ENCODE measurements at regions not wholly inside any gene's neighbourhood (a gene's known extent, or its start where the extent isn't known, plus 50 kb on each side); places are given as distances from the start of the nearest gene placed in this dataset.
"Not testable (repeated sequence)": the region's sequence is repeated elsewhere in the genome, so short reads cannot be mapped to it uniquely, and the experiment has no call there.

DNA sequence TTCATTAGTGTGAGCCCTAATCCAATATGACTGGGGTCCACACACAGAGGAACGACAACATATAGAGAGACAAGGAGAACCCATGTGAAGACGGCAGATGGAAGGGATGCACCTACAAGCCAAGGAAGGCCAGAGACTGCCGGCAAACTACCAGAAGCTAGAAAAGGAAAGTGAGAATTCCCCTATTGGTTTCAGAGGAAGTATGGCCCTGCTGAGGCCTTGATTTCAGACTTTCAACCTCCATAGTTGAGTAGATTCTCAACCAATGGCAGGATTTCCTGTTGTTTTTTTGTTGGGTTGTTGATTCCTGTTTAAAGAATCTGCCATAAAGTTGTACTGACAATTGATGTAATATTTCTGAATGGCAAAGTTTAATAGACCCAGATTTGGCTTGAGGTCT lies 241.5 kb downstream of the SATB2 start:
- no peak for DNase-seq

DNA sequence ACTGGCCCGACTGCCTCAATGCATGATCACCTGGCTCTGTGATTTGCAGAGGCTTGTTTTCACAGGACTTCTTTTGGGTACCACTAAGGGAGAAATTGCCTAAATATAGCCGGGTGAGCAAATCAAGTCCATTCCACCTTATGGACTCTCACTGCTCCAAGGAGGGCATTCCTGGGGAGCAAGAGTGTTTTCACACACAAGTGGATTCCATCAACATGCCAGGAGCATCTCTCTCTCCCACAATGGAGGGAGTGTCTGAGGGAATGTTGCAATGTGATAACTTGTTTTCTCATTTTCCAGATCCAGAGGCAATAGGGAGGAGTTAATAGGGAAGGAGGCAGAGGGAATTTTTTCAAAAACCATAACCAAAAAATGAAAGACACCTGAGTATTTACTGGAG lies 250.7 kb downstream of the SATB2 start:
- DNase-seq = no peak

DNA sequence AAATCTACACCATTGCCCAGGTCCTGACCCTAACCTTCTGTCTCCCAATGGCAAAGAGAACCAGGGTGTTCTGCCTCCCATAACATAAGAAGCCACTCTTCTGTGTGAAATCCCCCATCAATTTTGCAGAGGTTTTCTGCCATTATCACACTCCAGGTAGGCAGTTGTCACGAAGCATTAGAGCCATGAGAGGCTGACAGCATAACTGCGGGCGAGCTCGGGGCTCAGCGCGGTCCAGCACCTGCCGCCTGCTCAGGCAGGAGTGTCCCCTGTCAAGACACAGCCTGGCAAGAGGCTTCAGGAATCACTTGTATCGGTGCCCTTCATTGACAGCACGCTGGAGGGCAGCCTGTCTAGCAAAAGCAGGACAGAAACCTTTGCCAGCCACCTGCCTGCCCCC lies 251.2 kb downstream of the SATB2 start:
- DNase-seq = no peak

DNA sequence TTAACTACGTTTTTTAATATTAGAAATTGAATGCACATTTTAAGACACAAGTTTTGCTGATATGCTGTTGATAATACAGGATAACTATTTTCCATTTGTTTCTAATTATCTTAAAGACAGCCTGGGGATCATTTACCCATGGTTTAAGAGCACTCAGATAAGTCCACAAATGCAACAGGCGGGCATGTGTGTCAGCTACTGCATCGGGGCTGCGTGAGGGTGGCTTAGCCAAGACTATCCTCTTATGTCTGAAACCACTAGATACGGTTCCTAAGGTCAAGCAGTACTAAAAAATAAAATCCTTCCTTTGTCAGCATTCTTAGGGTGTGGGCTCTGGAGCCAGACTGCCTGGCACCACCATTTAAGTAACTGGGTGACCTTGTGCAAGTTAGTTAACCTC lies 254.8 kb downstream of the SATB2 start:
- DNase-seq = no peak

DNA sequence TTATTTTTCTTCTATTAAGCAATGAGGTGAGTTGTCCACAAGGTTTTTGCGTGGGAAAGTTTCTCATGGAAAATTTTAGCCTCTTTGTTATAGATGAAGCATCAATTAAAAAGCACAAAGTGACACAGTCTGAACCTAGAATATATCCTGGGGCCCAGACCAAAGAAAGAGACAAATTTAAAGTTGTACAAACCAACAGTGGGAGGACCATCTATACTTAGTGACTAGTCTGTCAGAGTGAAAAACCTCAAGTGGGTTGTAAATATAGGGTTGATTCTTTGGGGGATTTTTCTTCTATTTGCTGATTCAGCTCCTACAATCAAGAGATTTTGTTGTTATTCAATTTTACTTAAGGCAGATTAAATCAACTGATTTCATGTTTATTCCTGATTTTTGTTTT lies 256.2 kb downstream of the SATB2 start:
- DNase-seq = no peak

DNA sequence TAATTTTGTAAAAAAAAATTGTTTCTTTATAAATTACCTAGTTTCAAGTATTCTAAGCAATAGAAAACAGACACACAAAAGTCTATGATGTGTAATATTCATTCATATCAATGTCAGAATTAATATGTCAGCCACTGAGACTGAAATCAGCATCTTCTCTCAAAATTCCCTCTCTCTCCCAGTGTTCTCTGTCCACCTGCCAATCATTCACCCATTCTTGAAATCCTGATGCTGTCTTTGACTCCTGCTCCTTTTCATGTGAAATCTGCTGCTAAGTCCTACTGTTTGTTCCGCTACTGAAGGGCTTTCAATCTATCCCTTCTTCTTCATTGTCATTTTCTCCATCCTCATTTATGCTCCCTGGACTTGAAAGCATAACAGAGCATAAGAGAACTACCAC lies 257.9 kb downstream of the SATB2 start:
- DNase-seq = no peak

DNA sequence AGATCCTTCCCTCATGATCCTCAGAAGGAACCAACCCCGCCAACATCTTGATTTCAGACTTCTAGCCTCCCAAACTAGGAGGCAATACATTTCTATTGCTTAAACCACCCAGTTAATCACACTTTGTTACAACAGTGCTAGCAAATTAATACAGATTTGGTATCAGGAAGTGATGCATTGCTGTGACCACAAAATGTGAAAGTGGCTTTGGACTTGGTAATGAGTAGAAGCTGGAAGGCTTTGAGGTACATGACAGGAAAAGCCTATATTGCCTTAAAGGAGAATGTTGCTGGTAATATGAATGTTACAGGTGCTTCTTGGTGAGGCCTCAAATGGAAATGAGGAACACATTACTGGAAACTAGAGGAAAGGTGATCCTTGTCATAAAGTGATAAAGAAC lies 260.3 kb downstream of the SATB2 start:
- no peak for DNase-seq

DNA sequence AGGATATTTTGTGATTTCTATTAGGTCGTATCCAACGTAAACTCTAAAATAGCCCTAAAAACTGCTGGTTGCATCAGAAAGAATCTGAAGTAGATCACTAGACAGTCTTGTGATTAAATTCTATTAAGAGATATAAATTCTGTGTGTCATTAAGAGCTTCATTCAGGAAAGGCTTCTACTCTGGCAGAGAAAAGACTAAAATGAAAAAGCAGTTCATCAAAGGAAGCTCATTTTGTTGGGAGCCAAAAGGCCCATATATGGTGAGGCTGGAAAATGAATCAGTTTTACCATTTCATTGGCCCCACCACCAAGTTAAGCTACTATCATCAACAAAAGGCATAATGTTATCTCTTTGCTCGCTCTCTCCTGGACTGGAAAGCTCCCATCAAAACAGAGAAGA lies 261.1 kb downstream of the SATB2 start:
- DNase-seq = no peak

DNA sequence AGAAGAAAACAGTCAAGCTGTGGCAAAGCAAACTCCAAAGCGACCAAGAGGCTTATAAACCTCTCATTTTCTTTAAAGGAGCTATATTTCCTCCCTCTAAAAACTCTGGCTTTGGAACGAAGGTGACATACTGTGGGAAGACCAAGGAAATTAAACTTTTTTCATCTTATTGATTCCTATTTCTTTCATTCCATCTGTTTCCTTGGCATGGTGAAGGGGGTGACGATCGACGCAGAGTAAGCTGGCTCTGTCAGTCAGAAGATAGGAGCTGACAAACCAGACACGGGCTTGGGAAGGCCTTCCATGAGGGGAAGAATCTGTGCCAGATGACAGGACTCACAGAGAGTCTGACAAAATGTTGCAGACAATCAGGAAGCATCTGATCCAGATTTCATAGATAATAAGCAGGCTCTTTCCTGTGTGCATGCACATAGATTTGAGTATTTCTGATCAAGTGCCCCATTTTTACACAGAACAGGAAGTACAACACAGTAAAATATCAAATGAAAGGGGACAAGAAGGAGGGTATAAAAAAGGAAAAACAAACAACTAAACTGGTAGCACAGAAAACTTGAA lies 261.7 kb downstream of the SATB2 start:
- DNase-seq = no peak

DNA sequence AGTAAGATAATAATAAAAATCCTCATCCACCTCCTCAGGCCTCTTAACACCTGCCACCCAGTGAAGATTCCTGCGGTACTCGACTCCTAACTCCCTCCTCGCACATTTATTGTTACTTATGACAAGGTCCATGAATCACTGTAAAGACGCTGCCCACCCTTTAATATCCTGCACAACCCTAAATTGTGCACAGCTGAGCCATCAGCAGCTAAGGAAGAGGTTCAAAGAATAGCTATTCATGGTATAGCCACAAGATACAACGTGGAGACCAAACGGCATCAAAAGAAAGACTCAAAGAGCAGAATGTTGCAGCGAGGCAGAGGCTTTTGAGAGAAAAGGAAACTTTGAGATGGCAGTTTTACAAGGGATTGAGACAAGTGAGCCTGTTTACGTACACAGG lies 266.3 kb downstream of the SATB2 start:
- no peak for DNase-seq

DNA sequence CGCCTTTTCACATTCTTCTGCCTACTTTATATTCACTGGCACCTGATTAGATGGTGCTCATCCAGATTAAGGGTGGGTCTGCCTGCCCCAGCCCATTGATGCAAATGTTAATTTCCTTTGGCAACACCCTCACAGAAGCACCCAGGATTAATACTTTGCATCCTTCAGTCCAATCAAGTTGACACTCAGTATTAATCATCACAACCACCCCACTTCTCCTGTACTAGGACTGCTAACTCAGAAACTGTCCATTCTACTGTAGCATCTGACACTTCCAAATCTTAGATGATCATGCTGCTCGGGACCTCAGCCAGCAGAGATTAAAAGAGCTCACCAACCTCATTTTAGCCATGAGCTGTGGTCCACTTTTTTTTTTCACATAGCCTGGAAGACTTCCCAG lies 268.5 kb downstream of the SATB2 start:
- no peak for DNase-seq

DNA sequence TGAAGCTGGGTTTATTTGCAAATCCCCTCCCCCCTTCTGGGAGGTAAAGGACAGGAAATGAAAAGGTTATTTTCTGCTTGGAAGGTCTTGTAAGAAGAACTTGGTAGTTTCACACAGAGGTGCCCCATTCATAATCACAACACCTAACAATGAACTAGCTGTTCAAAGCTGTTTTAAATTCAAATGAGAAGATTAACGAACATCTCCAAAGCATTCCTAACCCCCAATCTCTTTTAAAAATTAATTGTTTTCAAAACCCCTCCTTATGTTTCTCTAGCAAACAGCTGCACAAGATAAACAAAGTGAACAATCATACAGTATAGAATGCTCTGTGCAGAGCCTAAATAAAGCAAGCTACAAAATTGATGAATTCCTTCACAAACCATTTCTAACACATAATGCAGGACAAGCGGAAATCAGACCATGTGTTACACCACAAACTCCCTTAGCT lies 271.4 kb downstream of the SATB2 start:
- DNase-seq = no peak

DNA sequence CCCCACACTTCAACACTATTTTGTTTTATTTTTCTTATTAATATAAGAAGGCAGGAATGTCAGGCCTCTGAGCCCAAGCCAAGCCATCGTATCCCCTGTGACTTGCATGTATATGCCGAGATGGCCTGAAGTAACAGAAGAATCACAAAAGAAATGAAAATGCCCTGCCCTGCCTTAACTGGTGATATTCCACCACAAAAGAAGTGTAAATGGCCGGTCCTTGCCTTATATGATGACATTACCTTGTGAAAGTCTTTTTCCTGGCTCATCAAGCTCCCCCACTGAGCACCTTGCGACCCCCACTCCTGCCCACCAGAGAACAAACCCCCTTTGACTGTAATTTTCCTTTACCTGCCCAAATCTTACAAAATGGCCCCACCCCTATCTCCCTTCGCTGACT lies 272.6 kb downstream of the SATB2 start:
- not testable (repeated sequence) for DNase-seq

DNA sequence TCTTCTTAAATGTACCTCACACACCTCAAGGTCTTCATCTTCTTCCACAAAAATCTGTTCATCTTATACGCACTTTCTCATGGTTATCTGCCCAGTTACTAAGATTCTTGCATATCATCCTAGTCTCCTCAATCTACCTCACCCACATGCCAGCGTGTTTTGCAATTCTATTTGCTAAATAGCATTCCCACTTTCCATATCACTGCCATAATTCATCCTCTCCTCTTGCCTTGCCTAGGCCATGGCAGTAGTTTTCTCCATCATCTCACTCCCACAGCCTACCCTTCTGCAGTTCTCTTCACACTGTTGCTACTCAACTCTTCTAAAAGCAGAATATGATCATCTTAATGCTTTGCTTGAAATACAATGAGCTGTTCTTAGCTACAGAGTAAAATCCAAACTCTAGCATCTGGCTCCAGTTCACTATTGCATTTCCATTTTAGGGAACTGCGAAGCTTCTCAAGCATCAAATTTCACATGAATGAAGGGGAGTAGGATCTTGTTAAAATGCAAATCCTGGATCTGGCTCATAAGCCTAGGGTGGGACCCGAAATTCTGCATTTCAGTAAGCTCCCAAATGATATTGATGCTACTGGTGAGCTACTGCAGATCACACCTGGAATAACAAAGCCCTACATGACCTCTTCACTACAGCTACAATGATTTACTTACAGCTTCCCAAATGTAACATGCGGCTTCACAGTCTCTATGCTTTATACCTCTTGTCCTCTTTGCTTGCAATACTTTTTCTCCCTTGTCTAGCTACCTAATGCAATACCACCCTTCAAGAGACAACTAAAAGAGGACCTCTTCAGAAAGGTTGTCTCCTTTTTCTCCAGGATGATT lies 293.9 kb downstream of the SATB2 start:
- DNase-seq = no peak

DNA sequence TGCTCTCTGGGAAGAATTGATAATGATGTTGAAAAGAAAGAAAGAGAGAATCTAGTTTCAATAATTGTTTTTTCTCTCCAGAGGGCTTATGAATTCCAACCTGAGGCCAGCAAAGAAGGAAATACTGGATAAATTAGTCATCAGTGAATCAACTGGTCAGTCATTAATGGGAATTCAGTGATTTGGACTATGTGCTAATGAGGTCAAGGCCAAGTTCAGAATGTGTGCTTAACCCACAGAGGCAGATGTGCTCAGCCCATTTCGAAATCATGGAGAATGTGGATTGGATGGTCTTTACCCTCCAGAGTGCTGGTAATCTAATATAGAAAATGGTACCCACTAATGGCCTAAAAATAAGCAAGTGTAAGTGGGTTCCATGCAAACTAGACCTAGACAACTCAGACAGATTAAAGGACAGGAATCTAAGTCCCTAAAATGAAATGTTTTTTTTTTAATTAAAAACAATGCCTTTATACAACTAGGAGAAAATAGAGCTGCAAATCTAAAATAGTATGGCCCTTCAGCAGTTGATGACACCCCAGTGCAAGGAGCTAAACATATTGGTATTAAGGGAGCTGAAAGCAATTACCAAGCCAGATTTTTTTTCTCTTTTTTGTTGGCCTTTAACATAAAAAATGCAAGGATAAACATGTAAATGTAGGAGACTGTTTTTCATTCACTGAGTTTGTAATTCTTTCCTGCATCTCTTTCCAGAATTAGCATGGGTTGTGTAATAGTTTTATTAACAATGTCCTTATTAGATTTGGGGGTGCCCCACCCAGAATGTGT lies 296.9 kb downstream of the SATB2 start:
- DNase-seq = no peak

DNA sequence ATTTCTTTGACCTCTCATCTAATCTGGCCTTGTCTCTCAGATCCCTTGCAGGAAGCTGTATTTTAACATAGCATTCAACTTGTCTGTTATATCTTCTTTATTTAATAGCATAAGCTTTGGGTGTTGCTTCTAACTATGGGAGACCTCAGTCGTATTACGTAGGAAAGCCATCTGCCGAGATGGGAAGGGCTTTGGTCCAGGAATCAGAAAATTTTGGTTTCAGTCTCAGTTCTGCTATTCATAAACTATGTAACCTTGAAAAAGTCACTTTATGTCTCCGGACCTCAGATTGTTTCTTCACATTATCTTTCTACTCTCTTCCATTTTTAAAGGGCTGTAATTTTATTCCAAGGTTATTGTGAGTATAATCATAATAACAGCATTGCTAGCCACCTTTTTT lies 297.7 kb downstream of the SATB2 start:
- no peak for DNase-seq

DNA sequence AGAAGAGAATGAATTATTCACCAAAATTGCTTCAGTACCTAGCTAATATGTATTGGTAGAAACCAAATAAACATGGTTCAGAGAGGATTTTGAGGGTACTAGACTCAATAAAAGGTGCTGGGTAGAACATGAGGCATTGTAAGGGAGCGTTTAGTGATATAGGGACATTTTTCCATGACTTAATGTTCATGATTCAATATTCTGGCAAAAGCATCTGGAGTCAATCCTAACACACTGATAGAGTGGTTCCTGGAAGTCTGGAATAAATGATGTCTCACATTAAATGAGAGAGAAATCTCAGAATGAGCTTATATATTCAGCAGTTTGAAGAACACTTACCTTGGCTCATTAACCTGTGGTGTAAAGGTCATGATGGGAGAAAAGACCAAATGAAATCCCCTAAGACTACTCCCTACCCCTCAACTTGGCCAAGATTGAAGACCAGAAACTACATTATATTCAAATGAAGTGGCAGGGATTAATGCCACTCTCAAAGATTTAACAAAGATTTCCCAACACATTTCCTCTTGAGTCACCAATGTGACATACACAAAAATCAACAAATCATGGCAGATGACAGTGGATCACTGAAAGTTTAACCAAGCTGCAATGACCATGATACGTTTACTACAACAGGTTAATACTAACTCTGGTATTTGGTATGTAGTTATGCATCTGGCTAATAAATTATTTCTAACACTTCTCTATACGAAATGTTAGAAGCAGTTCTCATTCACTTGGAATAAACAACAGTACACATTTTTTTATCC lies 309.5 kb downstream of the SATB2 start:
- DNase-seq = no peak

DNA sequence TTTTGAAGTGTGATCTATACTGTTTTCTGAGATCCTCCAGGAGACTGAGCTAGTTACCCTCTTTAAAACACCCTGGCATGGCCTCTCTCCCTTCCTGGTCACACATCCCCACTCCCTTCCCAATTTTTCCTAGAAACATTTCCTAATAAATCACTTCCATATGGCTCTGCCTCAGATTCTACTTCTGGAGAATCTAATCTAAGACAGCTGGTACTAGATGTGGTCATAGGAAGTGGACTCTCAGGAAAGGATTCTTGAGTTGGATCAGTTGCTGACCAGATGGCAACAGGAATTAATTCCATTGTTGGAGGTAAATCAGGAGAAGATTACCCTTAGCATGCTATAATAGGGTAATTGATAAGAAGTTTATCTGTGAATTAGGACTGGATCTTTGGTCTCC lies 310.5 kb downstream of the SATB2 start:
- DNase-seq = no peak

DNA sequence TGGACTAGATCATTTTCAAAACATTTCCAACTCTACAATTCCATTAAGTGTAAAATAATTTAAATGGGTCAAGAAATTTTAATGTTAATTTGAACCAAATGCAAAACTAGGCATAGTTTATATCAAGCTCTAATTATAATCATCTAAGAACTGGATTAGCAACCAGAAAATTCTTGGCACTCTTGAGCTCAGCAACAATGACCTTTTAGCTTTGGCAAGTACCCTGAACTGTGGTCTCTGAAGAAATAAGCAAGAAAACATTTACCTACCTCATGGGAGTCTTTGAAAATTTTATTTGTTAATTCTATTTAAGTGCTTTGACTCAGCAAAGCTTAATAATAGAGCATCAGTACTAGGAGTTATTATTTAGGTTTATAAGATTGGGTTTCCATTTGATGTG lies 313.2 kb downstream of the SATB2 start:
- DNase-seq = no peak

DNA sequence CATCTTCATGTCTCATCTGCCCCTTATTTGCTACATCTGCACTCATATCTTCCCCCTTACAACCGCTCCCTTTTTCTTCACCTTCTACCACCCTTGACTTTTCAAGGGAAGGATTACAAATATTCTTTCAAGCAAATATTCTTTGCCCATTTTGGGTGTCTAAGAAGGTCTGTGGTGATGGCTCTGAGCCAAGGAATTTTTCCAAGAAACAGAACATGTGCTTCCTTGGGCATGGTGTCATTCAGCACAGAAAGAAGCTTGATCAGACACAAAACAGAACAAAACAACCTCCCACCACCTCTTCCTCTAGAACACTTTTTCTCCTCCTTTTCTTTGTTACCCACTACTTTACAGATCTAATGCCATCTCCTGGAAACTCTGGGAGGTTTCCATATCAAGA lies 313.7 kb downstream of the SATB2 start:
- DNase-seq = no peak

DNA sequence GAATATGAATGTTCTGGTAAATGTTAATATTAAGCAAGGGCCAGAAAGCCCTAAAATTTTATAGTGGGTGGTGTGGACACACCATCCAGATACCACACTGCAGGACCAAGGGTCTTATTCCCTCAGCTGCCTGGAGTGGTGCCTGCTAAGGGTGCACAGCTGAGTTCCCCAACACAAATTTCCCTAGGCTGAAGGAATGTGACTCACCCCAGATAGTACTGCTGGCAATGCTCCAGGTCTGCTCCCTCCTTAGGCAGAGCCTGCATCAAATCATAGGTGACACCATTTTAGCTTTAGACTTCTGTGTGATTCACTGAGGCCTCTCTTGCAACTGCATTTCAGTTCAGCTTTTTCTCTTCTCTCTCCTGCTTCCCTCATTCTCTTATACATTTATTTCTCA lies 321.1 kb downstream of the SATB2 start:
- DNase-seq = no peak

DNA sequence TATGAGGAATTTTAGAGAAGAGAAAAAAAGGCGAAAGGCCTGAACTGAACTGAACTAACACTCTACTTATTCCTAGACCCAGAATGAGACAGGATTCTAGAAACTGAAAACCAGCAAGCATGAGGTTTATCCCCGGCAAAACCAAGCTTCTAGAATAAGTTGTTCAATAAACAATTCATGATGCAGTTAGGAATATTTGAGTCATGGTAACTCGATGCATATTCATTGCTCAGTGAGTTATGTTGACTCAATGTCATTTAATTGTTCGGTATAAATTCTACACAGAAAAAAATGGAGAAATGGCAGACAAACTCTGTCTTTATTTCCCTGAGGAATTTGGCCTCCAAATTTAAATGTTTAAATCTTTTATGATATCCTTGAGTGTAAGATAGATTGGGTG lies 321.5 kb downstream of the SATB2 start:
- DNase-seq = no peak

DNA sequence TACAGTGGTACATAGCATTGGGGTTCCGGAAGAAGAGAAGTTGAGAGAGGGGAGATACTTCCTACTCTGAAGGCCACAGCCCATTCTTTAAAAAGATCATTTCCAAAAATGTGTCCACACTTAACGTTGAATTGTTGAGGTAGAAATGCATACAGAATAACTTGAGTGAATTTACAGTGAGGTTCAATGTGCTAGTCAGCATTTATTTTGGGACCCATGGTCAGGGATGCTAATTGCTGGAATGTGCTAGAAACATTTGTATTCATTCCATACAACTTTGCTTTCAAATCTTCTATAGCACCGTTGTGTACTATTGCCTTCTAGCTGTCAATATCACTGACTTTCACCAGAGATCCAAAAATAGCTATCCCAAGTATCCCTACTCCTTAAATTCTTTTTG lies 325.9 kb downstream of the SATB2 start:
- DNase-seq = no peak
